ENCODE measurements at regions not wholly inside any gene's neighbourhood (a gene's known extent, or its start where the extent isn't known, plus 50 kb on each side); places are given as distances from the start of the nearest gene placed in this dataset.
"Not testable (repeated sequence)": the region's sequence is repeated elsewhere in the genome, so short reads cannot be mapped to it uniquely, and the experiment has no call there.

DNA sequence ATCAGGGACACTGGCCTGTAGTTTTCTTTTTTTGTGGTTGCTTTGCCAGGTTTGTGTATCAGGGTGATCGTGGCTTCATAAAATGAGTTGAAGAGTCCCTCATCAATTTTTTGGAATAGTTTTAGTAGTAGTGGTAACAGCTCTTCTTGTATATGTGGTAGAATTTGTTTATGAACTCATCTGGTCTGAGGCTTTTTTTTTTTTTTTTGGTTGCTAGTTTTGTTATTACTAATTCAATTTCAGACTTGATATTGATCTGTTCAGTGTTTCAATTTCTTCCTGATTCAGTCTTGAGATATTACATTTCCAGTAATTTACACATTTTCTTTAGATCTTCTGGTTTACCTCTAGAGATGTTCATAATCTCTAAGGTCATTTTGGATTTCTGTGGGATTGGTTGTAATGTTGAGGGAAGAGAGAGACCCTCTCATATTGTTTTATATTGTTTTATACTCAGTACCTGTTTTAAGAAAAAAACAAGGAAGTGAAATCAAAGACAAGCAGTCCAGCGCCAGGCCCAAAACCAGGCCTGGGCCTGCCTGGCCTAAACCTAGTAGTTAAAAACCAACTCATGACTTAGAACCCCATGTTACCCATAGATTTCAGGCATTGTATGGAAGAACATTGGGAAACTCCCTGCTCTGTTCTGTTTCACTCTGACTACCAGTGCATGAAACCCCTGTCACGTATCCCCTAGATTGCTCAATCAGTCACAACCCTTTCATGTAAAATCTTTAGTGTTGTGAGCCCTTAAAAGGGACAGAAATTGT is 836.7 kb upstream of the NDST4 start:
- TF ChIP-seq FOXM1 (IDR thresholded peaks at IDR 0.05; ENCODE audit: low read depth); RXRA (IDR thresholded peaks at IDR 0.05; ENCODE audit: borderline replicate concordance, low read depth); EP300 (IDR thresholded peaks at IDR 0.05; ENCODE audit: borderline replicate concordance in 1 of 2, low read depth in 1 of 2, low read length in 1 of 2); EZH2phosphoT487 (IDR thresholded peaks at IDR 0.05; ENCODE audit: borderline replicate concordance, low read depth); NFIC (IDR thresholded peaks at IDR 0.05; ENCODE audit: borderline replicate concordance); GABPA (IDR thresholded peaks at IDR 0.05; ENCODE audit: low read depth); RCOR1 (IDR thresholded peaks at IDR 0.05; ENCODE audit: low read length); TEAD4 (IDR thresholded peaks at IDR 0.05; ENCODE audit: borderline replicate concordance, insufficient read depth): not testable (repeated sequence)
- TF ChIP-seq, protein P1, sequence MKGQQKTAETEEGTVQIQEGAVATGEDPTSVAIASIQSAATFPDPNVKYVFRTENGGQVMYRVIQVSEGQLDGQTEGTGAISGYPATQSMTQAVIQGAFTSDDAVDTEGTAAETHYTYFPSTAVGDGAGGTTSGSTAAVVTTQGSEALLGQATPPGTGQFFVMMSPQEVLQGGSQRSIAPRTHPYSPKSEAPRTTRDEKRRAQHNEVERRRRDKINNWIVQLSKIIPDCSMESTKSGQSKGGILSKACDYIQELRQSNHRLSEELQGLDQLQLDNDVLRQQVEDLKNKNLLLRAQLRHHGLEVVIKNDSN (IDR thresholded peaks at IDR 0.05; ENCODE audit: borderline replicate concordance, low read depth): not testable (repeated sequence)
- TF ChIP-seq, protein P2, sequence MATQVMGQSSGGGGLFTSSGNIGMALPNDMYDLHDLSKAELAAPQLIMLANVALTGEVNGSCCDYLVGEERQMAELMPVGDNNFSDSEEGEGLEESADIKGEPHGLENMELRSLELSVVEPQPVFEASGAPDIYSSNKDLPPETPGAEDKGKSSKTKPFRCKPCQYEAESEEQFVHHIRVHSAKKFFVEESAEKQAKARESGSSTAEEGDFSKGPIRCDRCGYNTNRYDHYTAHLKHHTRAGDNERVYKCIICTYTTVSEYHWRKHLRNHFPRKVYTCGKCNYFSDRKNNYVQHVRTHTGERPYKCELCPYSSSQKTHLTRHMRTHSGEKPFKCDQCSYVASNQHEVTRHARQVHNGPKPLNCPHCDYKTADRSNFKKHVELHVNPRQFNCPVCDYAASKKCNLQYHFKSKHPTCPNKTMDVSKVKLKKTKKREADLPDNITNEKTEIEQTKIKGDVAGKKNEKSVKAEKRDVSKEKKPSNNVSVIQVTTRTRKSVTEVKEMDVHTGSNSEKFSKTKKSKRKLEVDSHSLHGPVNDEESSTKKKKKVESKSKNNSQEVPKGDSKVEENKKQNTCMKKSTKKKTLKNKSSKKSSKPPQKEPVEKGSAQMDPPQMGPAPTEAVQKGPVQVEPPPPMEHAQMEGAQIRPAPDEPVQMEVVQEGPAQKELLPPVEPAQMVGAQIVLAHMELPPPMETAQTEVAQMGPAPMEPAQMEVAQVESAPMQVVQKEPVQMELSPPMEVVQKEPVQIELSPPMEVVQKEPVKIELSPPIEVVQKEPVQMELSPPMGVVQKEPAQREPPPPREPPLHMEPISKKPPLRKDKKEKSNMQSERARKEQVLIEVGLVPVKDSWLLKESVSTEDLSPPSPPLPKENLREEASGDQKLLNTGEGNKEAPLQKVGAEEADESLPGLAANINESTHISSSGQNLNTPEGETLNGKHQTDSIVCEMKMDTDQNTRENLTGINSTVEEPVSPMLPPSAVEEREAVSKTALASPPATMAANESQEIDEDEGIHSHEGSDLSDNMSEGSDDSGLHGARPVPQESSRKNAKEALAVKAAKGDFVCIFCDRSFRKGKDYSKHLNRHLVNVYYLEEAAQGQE (IDR thresholded peaks at IDR 0.05; ENCODE audit: low read depth, low read length): not testable (repeated sequence)
- TF ChIP-seq, protein P3, sequence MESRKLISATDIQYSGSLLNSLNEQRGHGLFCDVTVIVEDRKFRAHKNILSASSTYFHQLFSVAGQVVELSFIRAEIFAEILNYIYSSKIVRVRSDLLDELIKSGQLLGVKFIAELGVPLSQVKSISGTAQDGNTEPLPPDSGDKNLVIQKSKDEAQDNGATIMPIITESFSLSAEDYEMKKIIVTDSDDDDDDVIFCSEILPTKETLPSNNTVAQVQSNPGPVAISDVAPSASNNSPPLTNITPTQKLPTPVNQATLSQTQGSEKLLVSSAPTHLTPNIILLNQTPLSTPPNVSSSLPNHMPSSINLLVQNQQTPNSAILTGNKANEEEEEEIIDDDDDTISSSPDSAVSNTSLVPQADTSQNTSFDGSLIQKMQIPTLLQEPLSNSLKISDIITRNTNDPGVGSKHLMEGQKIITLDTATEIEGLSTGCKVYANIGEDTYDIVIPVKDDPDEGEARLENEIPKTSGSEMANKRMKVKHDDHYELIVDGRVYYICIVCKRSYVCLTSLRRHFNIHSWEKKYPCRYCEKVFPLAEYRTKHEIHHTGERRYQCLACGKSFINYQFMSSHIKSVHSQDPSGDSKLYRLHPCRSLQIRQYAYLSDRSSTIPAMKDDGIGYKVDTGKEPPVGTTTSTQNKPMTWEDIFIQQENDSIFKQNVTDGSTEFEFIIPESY (IDR thresholded peaks at IDR 0.05; ENCODE audit: borderline replicate concordance, low read depth): not testable (repeated sequence)
